HepG2 (cell line): ENCODE measurements at regions not wholly inside any gene's neighbourhood (a gene's known extent, or its start where the extent isn't known, plus 50 kb on each side); places are given as distances from the start of the nearest gene placed in this dataset.

ENCODE experiments used
- AGO2 ChIP-seq: fragments of 200-400 bp; formaldehyde crosslinking; optimal IDR thresholded peaks from 2 replicates; pipeline ENCODE3; 2017; ENCODE audit warnings: mild to moderate bottlenecking, low read depth, low read length, moderate library complexity
- ARNTL ChIP-seq: sonication (generic); formaldehyde crosslinking; IDR thresholded peaks from 2 replicates; pipeline ENCODE4 v1.4.0; 2020; ENCODE audit warnings: mild to moderate bottlenecking, missing genetic modification reagents
- CBX1 ChIP-seq: IDR thresholded peaks from one replicate; pipeline ENCODE4 v1.6.1; 2016; ENCODE audit warnings: antibody characterized with exemption, low read depth
- GABPB1 ChIP-seq: IDR thresholded peaks from 2 replicates; pipeline ENCODE4 v1.6.1; 2016; ENCODE audit warnings: mild to moderate bottlenecking, missing genetic modification reagents, moderate library complexity, missing compliant biosample characterization
- HMGA1 ChIP-seq: sonication (generic); formaldehyde crosslinking; conservative IDR thresholded peaks from 2 replicates; pipeline ENCODE4 v1.4.0; 2020; ENCODE audit warnings: missing genetic modification reagents
- HNF4G ChIP-seq, 2 experiments: sonication (generic) in 1 of 2; formaldehyde crosslinking in 1 of 2; IDR thresholded peaks; 2 replicates each; pipeline versions ENCODE4 v1.4.0 to v1.6.1; 2011 to 2020; ENCODE audit warnings: borderline replicate concordance in 2 of 2, low read depth in 2 of 2, mild to moderate bottlenecking in 2 of 2, low read length in 1 of 2, missing genetic modification reagents in 1 of 2, moderate library complexity in 1 of 2
- JUN ChIP-seq: sonication (generic); formaldehyde crosslinking; IDR thresholded peaks from 2 replicates; pipeline ENCODE4 v1.4.0; 2020; ENCODE audit warnings: mild to moderate bottlenecking, missing genetic modification reagents
- MTA1 ChIP-seq: sonication (generic); formaldehyde crosslinking; IDR thresholded peaks from 2 replicates; pipeline ENCODE4 v1.4.0; 2020; ENCODE audit warnings: missing genetic modification reagents, mild to moderate bottlenecking, borderline replicate concordance
- NFIB ChIP-seq: sonication (generic); formaldehyde crosslinking; IDR thresholded peaks from 2 replicates; pipeline ENCODE4 v1.9.0; 2021; ENCODE audit warnings: missing genetic modification reagents, mild to moderate bottlenecking, borderline replicate concordance
- PCBP2 ChIP-seq: fragments of 200-400 bp; formaldehyde crosslinking; optimal IDR thresholded peaks from 2 replicates; pipeline ENCODE3; 2018; ENCODE audit warnings: low read length, low read depth; ENCODE audit not compliant: poor library complexity, severe bottlenecking
- PLRG1 ChIP-seq: fragments of 450-650 bp; conservative IDR thresholded peaks from 2 replicates; pipeline ENCODE4 v1.6.1; 2016
- POGZ ChIP-seq: sonication (generic); formaldehyde crosslinking; IDR thresholded peaks from 2 replicates; pipeline ENCODE4 v1.4.0; 2020; ENCODE audit warnings: mild to moderate bottlenecking, missing genetic modification reagents
- SOX13 ChIP-seq, 3 experiments: fragments of 450-650 bp in 1 of 3; sonication (generic) in 1 of 3; formaldehyde crosslinking in 1 of 3; IDR thresholded peaks in 2 of 3; conservative IDR thresholded peaks in 1 of 3; 2 replicates each; pipeline versions ENCODE4 v1.5.0 to v1.6.1; 2016 to 2020; ENCODE audit warnings: antibody characterized with exemption in 1 of 3, mild to moderate bottlenecking in 1 of 3, missing compliant biosample characterization in 1 of 3, missing genetic modification reagents in 1 of 3, moderate library complexity in 1 of 3
- SP2 ChIP-seq: sonication (generic); formaldehyde crosslinking; IDR thresholded peaks from 2 replicates; pipeline ENCODE4 v1.5.1; 2020; ENCODE audit warnings: mild to moderate bottlenecking, missing genetic modification reagents
- SPEN ChIP-seq: sonication (generic); formaldehyde crosslinking; IDR thresholded peaks from 2 replicates; pipeline ENCODE4 v1.5.1; 2020; ENCODE audit warnings: low read depth, mild to moderate bottlenecking, missing genetic modification reagents
- ZKSCAN8 ChIP-seq: IDR thresholded peaks from 2 replicates; pipeline ENCODE4 v1.6.1; 2016; ENCODE audit warnings: borderline replicate concordance, missing genetic modification reagents, missing compliant biosample characterization
- ZNF225 ChIP-seq: sonication (generic); formaldehyde crosslinking; IDR thresholded peaks from 2 replicates; pipeline ENCODE4 v1.4.0; 2020; ENCODE audit warnings: mild to moderate bottlenecking, missing genetic modification reagents
- TF ChIP-seq, protein P1 (sequence below): sonication (generic); formaldehyde crosslinking; IDR thresholded peaks from 2 replicates; pipeline ENCODE4 v1.5.0; 2020; ENCODE audit warnings: mild to moderate bottlenecking, missing genetic modification reagents, borderline replicate concordance
- TF ChIP-seq, protein P2 (sequence below): IDR thresholded peaks from 2 replicates; pipeline ENCODE4 v1.6.1; 2016
- TF ChIP-seq, protein P3 (sequence below): sonication (generic); formaldehyde crosslinking; IDR thresholded peaks from 2 replicates; pipeline ENCODE4 v1.5.0; 2020; ENCODE audit warnings: mild to moderate bottlenecking, missing genetic modification reagents

DNA sequence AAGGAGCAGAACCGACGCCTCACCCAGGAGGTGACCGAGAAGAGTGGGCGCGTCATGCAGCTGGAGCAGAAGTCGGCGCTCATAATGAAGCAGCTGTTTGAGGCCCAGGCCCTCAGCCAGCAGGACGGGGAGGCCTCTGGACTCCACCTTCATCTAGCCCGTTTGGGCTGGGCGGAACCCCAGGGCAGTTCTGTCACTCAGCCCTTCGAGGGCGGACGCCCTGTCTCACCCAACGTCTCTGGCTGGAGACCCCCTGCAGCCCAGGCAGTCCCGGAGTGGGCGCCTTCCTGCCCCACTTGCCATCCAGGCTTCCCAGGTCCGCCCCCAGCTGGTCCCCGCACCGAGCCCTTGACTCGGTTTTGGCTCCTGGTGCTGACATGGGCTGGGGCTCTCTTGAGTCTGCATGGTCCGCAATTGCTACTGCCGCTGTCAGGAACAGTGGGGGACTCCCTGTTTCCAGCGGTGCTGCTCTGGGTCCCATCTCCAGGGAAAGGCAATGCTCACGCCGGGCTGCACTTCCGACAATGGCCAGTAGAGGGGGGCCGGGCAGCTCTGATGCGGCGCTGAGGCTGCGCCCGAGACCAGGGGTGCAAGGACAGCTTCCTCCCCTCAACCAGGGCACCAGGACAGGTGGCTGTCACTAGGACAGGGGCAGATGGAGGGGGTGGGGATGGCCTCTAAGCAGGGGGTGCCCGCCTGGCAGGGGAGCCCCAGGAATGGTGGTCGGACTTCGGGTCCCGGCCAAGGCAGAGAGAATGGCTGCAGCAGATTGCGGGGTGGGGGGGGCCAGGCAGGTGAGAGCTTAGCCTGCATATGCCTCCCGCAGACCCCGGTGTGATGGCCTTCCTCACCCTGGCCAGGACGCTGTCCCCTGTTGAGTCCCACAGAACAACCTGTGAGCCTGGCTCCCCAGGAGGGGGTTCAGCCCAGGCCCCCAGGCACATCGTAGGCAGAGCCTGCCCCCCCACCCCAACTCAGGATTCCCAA lies 71.2 kb upstream of the KCTD7 start (continued):
- TF ChIP-seq, protein P1, sequence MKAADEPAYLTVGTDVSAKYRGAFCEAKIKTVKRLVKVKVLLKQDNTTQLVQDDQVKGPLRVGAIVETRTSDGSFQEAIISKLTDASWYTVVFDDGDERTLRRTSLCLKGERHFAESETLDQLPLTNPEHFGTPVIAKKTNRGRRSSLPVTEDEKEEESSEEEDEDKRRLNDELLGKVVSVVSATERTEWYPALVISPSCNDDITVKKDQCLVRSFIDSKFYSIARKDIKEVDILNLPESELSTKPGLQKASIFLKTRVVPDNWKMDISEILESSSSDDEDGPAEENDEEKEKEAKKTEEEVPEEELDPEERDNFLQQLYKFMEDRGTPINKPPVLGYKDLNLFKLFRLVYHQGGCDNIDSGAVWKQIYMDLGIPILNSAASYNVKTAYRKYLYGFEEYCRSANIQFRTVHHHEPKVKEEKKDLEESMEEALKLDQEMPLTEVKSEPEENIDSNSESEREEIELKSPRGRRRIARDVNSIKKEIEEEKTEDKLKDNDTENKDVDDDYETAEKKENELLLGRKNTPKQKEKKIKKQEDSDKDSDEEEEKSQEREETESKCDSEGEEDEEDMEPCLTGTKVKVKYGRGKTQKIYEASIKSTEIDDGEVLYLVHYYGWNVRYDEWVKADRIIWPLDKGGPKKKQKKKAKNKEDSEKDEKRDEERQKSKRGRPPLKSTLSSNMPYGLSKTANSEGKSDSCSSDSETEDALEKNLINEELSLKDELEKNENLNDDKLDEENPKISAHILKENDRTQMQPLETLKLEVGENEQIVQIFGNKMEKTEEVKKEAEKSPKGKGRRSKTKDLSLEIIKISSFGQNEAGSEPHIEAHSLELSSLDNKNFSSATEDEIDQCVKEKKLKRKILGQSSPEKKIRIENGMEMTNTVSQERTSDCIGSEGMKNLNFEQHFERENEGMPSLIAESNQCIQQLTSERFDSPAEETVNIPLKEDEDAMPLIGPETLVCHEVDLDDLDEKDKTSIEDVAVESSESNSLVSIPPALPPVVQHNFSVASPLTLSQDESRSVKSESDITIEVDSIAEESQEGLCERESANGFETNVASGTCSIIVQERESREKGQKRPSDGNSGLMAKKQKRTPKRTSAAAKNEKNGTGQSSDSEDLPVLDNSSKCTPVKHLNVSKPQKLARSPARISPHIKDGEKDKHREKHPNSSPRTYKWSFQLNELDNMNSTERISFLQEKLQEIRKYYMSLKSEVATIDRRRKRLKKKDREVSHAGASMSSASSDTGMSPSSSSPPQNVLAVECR (CRISPR knock-in tag), result 0 out of 2 replicates have a peak, but pooled peaks have one; percentile 7
- TF ChIP-seq AGO2, result peak; percentile 51
- TF ChIP-seq PCBP2, result no peak
- no peak for TF ChIP-seq ARNTL (CRISPR knock-in tag)
- TF ChIP-seq SPEN, result no peak
- TF ChIP-seq JUN (CRISPR knock-in tag), result no peak
- TF ChIP-seq ZNF225 (CRISPR knock-in tag), result peak; percentile 18; the same call in 1 of the 2 replicates
- TF ChIP-seq SOX13 (IDR thresholded peaks at IDR 0.05), result no peak
- no peak for TF ChIP-seq SOX13 (CRISPR knock-in tag; conservative IDR thresholded peaks at IDR 0.05 in 1 of 2, IDR thresholded peaks at IDR 0.05 in 1 of 2)
- TF ChIP-seq, protein P2, sequence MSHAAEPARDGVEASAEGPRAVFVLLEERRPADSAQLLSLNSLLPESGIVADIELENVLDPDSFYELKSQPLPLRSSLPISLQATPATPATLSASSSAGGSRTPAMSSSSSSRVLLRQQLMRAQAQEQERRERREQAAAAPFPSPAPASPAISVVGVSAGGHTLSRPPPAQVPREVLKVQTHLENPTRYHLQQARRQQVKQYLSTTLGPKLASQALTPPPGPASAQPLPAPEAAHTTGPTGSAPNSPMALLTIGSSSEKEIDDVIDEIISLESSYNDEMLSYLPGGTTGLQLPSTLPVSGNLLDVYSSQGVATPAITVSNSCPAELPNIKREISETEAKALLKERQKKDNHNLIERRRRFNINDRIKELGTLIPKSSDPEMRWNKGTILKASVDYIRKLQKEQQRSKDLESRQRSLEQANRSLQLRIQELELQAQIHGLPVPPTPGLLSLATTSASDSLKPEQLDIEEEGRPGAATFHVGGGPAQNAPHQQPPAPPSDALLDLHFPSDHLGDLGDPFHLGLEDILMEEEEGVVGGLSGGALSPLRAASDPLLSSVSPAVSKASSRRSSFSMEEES (CRISPR knock-in tag), result no peak
- TF ChIP-seq NFIB (CRISPR knock-in tag), result no peak
- TF ChIP-seq GABPB1 (CRISPR knock-in tag), result peak; percentile 18; the same call in 1 of the 2 replicates
- TF ChIP-seq HNF4G (IDR thresholded peaks at IDR 0.05; ENCODE audit: borderline replicate concordance, low read depth, low read length), result no peak
- TF ChIP-seq HNF4G (CRISPR knock-in tag; IDR thresholded peaks at IDR 0.05; ENCODE audit: borderline replicate concordance, low read depth), result peak; percentile 45; the same call in 1 of the 2 replicates
- TF ChIP-seq HMGA1 (CRISPR knock-in tag), result no peak
- no peak for TF ChIP-seq MTA1
- no peak for TF ChIP-seq CBX1
- TF ChIP-seq POGZ (CRISPR knock-in tag), result no peak
- TF ChIP-seq ZKSCAN8 (CRISPR knock-in tag), result no peak
- TF ChIP-seq SP2, result no peak
- no peak for TF ChIP-seq PLRG1
- TF ChIP-seq, protein P3, sequence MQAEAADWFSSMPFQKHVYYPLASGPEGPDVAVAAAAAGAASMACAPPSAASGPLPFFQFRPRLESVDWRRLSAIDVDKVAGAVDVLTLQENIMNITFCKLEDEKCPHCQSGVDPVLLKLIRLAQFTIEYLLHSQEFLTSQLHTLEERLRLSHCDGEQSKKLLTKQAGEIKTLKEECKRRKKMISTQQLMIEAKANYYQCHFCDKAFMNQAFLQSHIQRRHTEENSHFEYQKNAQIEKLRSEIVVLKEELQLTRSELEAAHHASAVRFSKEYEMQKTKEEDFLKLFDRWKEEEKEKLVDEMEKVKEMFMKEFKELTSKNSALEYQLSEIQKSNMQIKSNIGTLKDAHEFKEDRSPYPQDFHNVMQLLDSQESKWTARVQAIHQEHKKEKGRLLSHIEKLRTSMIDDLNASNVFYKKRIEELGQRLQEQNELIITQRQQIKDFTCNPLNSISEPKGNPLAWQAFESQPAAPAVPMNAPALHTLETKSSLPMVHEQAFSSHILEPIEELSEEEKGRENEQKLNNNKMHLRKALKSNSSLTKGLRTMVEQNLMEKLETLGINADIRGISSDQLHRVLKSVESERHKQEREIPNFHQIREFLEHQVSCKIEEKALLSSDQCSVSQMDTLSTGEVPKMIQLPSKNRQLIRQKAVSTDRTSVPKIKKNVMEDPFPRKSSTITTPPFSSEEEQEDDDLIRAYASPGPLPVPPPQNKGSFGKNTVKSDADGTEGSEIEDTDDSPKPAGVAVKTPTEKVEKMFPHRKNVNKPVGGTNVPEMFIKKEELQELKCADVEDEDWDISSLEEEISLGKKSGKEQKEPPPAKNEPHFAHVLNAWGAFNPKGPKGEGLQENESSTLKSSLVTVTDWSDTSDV (CRISPR knock-in tag), result no peak
